NOMO-1 treated with DMSO at 0.1 percent for 48 hours (cell line): ENCODE measurements at regions not wholly inside any gene's neighbourhood (a gene's known extent, or its start where the extent isn't known, plus 50 kb on each side); places are given as distances from the start of the nearest gene placed in this dataset.

Experiments
- DNase-seq: peaks from one replicate; lab custom pipeline; 2025; ENCODE audit not compliant: unreplicated experiment; lab: John Stamatoyannopoulos, UW

GRCh38 chr20:10861090-10861489 lies 187.3 kb upstream of the JAG1 start:
- DNase-seq = peak; percentile 80

- no peak for DNase-seq
Observed at GRCh38 chr20:10861619-10862018, 187.8 kb upstream of the JAG1 start.

GRCh38 chr20:10863337-10864060 lies 189.7 kb upstream of the JAG1 start:
- no peak for DNase-seq

- DNase-seq = peak; percentile 43
Observed at GRCh38 chr20:10864076-10864672, 190.4 kb upstream of the JAG1 start.

- no peak for DNase-seq
Observed at GRCh38 chr20:10868299-10868698, 194.5 kb upstream of the JAG1 start.

GRCh38 chr20:10873026-10873425 lies 199.2 kb upstream of the JAG1 start:
- no peak for DNase-seq

GRCh38 chr20:10875653-10876052 lies 201.9 kb upstream of the JAG1 start:
- no peak for DNase-seq

- no peak for DNase-seq
Observed at GRCh38 chr20:10876558-10876957, 202.8 kb upstream of the JAG1 start.

- DNase-seq = no peak
Observed at GRCh38 chr20:10877342-10877741, 203.5 kb upstream of the JAG1 start.

GRCh38 chr20:10883166-10883565 lies 209.4 kb upstream of the JAG1 start:
- peak; percentile 56 for DNase-seq

- no peak for DNase-seq
Observed at GRCh38 chr20:10893321-10893720, 219.5 kb upstream of the JAG1 start.

- DNase-seq = no peak
Observed at GRCh38 chr20:10897336-10897735, 223.5 kb upstream of the JAG1 start.

- no peak for DNase-seq
Observed at GRCh38 chr20:10898552-10898951, 224.8 kb upstream of the JAG1 start.

- DNase-seq = no peak
Observed at GRCh38 chr20:10902174-10902573, 228.4 kb upstream of the JAG1 start.

GRCh38 chr20:10902576-10903282 lies 228.9 kb upstream of the JAG1 start:
- DNase-seq = no peak

GRCh38 chr20:10906834-10907233 lies 233.0 kb upstream of the JAG1 start:
- no peak for DNase-seq

- DNase-seq = no peak
Observed at GRCh38 chr20:10909803-10910202, 236.0 kb upstream of the JAG1 start.

GRCh38 chr20:10910535-10911178 lies 236.9 kb upstream of the JAG1 start:
- no peak for DNase-seq

- no peak for DNase-seq
Observed at GRCh38 chr20:10911298-10911697, 237.5 kb upstream of the JAG1 start.

GRCh38 chr20:10915815-10916214 lies 242.0 kb upstream of the JAG1 start:
- no peak for DNase-seq

- no peak for DNase-seq
Observed at GRCh38 chr20:10916312-10916711, 242.5 kb upstream of the JAG1 start.

- DNase-seq = no peak
Observed at GRCh38 chr20:10917826-10918225, 244.0 kb upstream of the JAG1 start.
